Smooth muscle cell (in vitro differentiated cells): ENCODE measurements at regions not wholly inside any gene's neighbourhood (a gene's known extent, or its start where the extent isn't known, plus 50 kb on each side); places are given as distances from the start of the nearest gene placed in this dataset.

Experiments
- DNase-seq: peaks from one replicate; lab custom pipeline; 2025; ENCODE audit not compliant: unreplicated experiment; lab: John Stamatoyannopoulos, UW
- H2AFZ ChIP-seq: fragments of 200-600 bp; sonication (generic); 2 replicates; pipeline ENCODE4 v1.6.0; 2016; ENCODE audit warnings: antibody characterized with exemption, low read depth, mild to moderate bottlenecking
- H3F3A ChIP-seq: fragments of 200-600 bp; sonication (generic); 2 replicates; pipeline ENCODE4 v1.6.0; 2017; ENCODE audit warnings: antibody characterized with exemption, low read depth
- H3K27ac ChIP-seq: fragments of 200-600 bp; sonication (generic); 2 replicates; pipeline ENCODE4 v1.5.1; 2016; ENCODE audit warnings: low read depth, mild to moderate bottlenecking
- H3K27me3 ChIP-seq: fragments of 200-600 bp; sonication (generic); 2 replicates; pipeline ENCODE4 v1.6.1; 2016; ENCODE audit warnings: low read depth, mild to moderate bottlenecking
- H3K36me3 ChIP-seq: fragments of 200-600 bp; sonication (generic); 2 replicates; pipeline ENCODE4 v1.5.1; 2016; ENCODE audit warnings: low read depth
- H3K4me1 ChIP-seq: fragments of 200-600 bp; sonication (generic); 2 replicates; pipeline ENCODE4 v1.5.1; 2016; ENCODE audit warnings: low read depth
- H3K4me2 ChIP-seq: fragments of 200-600 bp; sonication (generic); 2 replicates; pipeline ENCODE4 v1.6.0; 2016; ENCODE audit warnings: mild to moderate bottlenecking
- H3K4me3 ChIP-seq: fragments of 200-600 bp; sonication (generic); 2 replicates; pipeline ENCODE4 v1.5.1; 2016; ENCODE audit warnings: mild to moderate bottlenecking
- H3K79me2 ChIP-seq: fragments of 200-600 bp; sonication (generic); 2 replicates; pipeline ENCODE4 v1.6.0; 2016; ENCODE audit warnings: low read depth, mild to moderate bottlenecking
- H3K9ac ChIP-seq: fragments of 200-600 bp; sonication (generic); 2 replicates; pipeline ENCODE4 v1.6.0; 2016; ENCODE audit warnings: low read depth
- H3K9me3 ChIP-seq: fragments of 200-600 bp; sonication (generic); replicated peaks from 2 replicates; pipeline ENCODE4 v1.5.1; 2016; ENCODE audit warnings: low read depth
- H4K20me1 ChIP-seq: fragments of 200-600 bp; sonication (generic); 2 replicates; pipeline ENCODE4 v1.6.0; 2016; ENCODE audit warnings: low read depth
- CTCF ChIP-seq: fragments of 200-600 bp; sonication (generic); IDR thresholded peaks from 2 replicates; pipeline ENCODE4 v1.5.1; 2017; ENCODE audit warnings: borderline replicate concordance, mild to moderate bottlenecking, antibody characterized with exemption; ENCODE audit not compliant: insufficient read depth, poor library complexity, severe bottlenecking
- WGBS: methylation state at CpG from one replicate; pipeline ENCODE4 v1.1.7; 2016; ENCODE audit warnings: low lambda C conversion rate; 5-methylcytosine and 5-hydroxymethylcytosine counted together

GRCh38 chr15:70294731-70295305 is 197.1 kb upstream of the TLE3 start:
- no peak overlapping the region for H3K4me3 ChIP-seq
- H3K27me3 ChIP-seq: no peaks in the 10 kb centered on the region
- no peak overlapping the region for H3K4me2 ChIP-seq
- no peak overlapping the region for H2AFZ ChIP-seq
- H3K36me3 ChIP-seq: no peaks in the 10 kb centered on the region
- TF ChIP-seq CTCF: no peak
- no peak for DNase-seq
- H3K4me1 ChIP-seq: no peaks in the 10 kb centered on the region
- WGBS: 87% methylated on average over 3 of the region's 3 CpGs
- H4K20me1 ChIP-seq: no peaks in the 10 kb centered on the region
- H3K9me3 ChIP-seq: no peaks in the 10 kb centered on the region
- H3F3A ChIP-seq: peaks cover 21% of the 10 kb centered on the region
- no peak overlapping the region for H3K27ac ChIP-seq
- H3K9ac ChIP-seq: no peak overlapping the region
- H3K79me2 ChIP-seq: no peaks in the 10 kb centered on the region

GRCh38 chr15:70293591-70294470 is 196.1 kb upstream of the TLE3 start:
- no peak for DNase-seq
- H3K4me3 ChIP-seq: no peak overlapping the region
- H3K9me3 ChIP-seq: no peaks in the 10 kb centered on the region
- no peaks in the 10 kb centered on the region for H4K20me1 ChIP-seq
- H3K4me1 ChIP-seq: no peaks in the 10 kb centered on the region
- no peak overlapping the region for H2AFZ ChIP-seq
- no peak overlapping the region for H3K9ac ChIP-seq
- H3K36me3 ChIP-seq: no peaks in the 10 kb centered on the region
- H3K79me2 ChIP-seq: no peaks in the 10 kb centered on the region
- TF ChIP-seq CTCF: no peak
- no peak overlapping the region for H3K27ac ChIP-seq
- H3K4me2 ChIP-seq: no peak overlapping the region
- peaks cover 21% of the 10 kb centered on the region for H3F3A ChIP-seq
- no peaks in the 10 kb centered on the region for H3K27me3 ChIP-seq
- 45% methylated on average over 10 of the region's 10 CpGs for WGBS

- no peak for TF ChIP-seq CTCF
Observed at GRCh38 chr15:70293138-70293537, 195.4 kb upstream of the TLE3 start.

More at GRCh38 chr15:70293138-70293537, 195.4 kb upstream of the TLE3 start:
- Histone ChIP-seq H3K9ac (no peak overlapping the region), H3K27ac (no peak overlapping the region), H3F3A (peaks cover 24% of the 10 kb centered on the region), H3K79me2 (no peaks in the 10 kb centered on the region), H3K4me2 (no peak overlapping the region), H3K4me1 (no peaks in the 10 kb centered on the region), H3K4me3 (no peak overlapping the region), H3K27me3 (no peaks in the 10 kb centered on the region), H3K36me3 (no peaks in the 10 kb centered on the region), H2AFZ (no peak overlapping the region), H4K20me1 (no peaks in the 10 kb centered on the region), H3K9me3 (no peaks in the 10 kb centered on the region)
- WGBS: 93% methylated on average over 1 of the region's 1 CpG
- DNase-seq: no peak
